Loucy (cell line): ENCODE measurements at regions not wholly inside any gene's neighbourhood (a gene's known extent, or its start where the extent isn't known, plus 50 kb on each side); places are given as distances from the start of the nearest gene placed in this dataset.
"Not testable (repeated sequence)": the region's sequence is repeated elsewhere in the genome, so short reads cannot be mapped to it uniquely, and the experiment has no call there.

Source experiments
- EZH2phosphoT487 ChIP-seq: fragments of 200-600 bp; IDR thresholded peaks from 2 replicates; pipeline ENCODE4 v1.6.1; 2018; ENCODE audit warnings: antibody characterized with exemption, mild to moderate bottlenecking, moderate library complexity, borderline replicate concordance
- TF ChIP-seq, protein P1 (sequence below): fragments of 200-600 bp; sonication (generic); conservative IDR thresholded peaks from 2 replicates; pipeline ENCODE4 v1.5.1; 2014; ENCODE audit warnings: mild to moderate bottlenecking, antibody characterized with exemption, low read length

DNA sequence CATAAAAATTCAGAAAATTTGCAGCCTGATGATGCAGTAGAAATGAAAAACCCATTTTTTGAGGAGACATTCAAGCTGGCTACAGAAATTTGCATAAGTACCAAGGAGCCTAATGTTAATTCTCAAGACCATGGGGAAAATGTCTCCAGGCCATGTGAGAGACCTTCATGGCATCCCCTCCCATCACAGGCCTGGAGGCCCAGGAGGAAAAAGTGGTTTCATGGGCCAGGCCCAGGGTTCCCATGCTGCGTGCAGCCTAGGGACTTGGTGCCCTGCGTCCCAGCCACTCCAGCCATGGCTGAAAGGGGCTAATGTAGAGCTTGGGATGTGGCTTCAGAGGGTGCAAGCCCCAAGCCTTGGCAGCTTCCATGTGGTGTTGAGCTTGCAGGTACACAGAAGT is 55.3 kb upstream of the FRMPD4 start:
- TF ChIP-seq, protein P1, sequence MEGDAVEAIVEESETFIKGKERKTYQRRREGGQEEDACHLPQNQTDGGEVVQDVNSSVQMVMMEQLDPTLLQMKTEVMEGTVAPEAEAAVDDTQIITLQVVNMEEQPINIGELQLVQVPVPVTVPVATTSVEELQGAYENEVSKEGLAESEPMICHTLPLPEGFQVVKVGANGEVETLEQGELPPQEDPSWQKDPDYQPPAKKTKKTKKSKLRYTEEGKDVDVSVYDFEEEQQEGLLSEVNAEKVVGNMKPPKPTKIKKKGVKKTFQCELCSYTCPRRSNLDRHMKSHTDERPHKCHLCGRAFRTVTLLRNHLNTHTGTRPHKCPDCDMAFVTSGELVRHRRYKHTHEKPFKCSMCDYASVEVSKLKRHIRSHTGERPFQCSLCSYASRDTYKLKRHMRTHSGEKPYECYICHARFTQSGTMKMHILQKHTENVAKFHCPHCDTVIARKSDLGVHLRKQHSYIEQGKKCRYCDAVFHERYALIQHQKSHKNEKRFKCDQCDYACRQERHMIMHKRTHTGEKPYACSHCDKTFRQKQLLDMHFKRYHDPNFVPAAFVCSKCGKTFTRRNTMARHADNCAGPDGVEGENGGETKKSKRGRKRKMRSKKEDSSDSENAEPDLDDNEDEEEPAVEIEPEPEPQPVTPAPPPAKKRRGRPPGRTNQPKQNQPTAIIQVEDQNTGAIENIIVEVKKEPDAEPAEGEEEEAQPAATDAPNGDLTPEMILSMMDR: not testable (repeated sequence)
- TF ChIP-seq EZH2phosphoT487: not testable (repeated sequence)
